COLO668 (cell line): ENCODE measurements at regions not wholly inside any gene's neighbourhood (a gene's known extent, or its start where the extent isn't known, plus 50 kb on each side); places are given as distances from the start of the nearest gene placed in this dataset.

Experiments
- DNase-seq: peaks from one replicate; lab custom pipeline; 2025; ENCODE audit not compliant: unreplicated experiment; lab: John Stamatoyannopoulos, UW

GRCh38 chr2:9755638-9756037 lies 87.6 kb upstream of the TAF1B start:
- DNase-seq, result no peak

GRCh38 chr2:9756692-9757250 lies 86.5 kb upstream of the TAF1B start:
- no peak for DNase-seq

- no peak for DNase-seq
These were observed 85.6 kb upstream of the TAF1B start for GRCh38 chr2:9757501-9758264.

GRCh38 chr2:9758741-9759140 lies 84.5 kb upstream of the TAF1B start:
- no peak for DNase-seq

GRCh38 chr2:9760069-9760901 lies 83.0 kb upstream of the TAF1B start:
- DNase-seq, result no peak

- DNase-seq, result no peak
These were observed 82.4 kb upstream of the TAF1B start for GRCh38 chr2:9760902-9761228.

GRCh38 chr2:9761577-9761976 lies 81.7 kb upstream of the TAF1B start:
- no peak for DNase-seq

GRCh38 chr2:9762164-9762563 lies 81.1 kb upstream of the TAF1B start:
- no peak for DNase-seq

GRCh38 chr2:9762941-9763340 lies 80.3 kb upstream of the TAF1B start:
- DNase-seq, result no peak

GRCh38 chr2:9763356-9764152 lies 79.7 kb upstream of the TAF1B start:
- DNase-seq, result peak; percentile 8

GRCh38 chr2:9764153-9764778 lies 79.0 kb upstream of the TAF1B start:
- DNase-seq, result no peak

GRCh38 chr2:9765611-9766531 lies 77.4 kb upstream of the TAF1B start:
- no peak for DNase-seq

GRCh38 chr2:9767656-9768281 lies 75.5 kb upstream of the TAF1B start:
- no peak for DNase-seq

- DNase-seq, result peak; percentile 93
These were observed 74.9 kb upstream of the TAF1B start for GRCh38 chr2:9768388-9768787.

- DNase-seq, result peak; percentile 85
These were observed 73.9 kb upstream of the TAF1B start for GRCh38 chr2:9769171-9770005.

- DNase-seq, result no peak
These were observed 73.3 kb upstream of the TAF1B start for GRCh38 chr2:9770006-9770307.

GRCh38 chr2:9770308-9771100 lies 72.8 kb upstream of the TAF1B start:
- peak; percentile 78 for DNase-seq

- DNase-seq, result no peak
These were observed 72.2 kb upstream of the TAF1B start for GRCh38 chr2:9771101-9771449.
